GM23338 (cell line): ENCODE measurements at regions not wholly inside any gene's neighbourhood (a gene's known extent, or its start where the extent isn't known, plus 50 kb on each side); places are given as distances from the start of the nearest gene placed in this dataset.

ENCODE experiments used
- ATAC-seq: fragments of 200-7000 bp; cut with Tn5 transposase; 3 replicates; pipeline ENCODE4 v1.9.1; 2020
- DNase-seq: peaks from one replicate; pipeline ENCODE4 v3.0.0-alpha.2; 2015; ENCODE audit warnings: low spot score
- H2AFZ ChIP-seq: fragments of 200-600 bp; sonication (generic); 2 replicates; pipeline ENCODE4 v1.8.0; 2016; ENCODE audit warnings: antibody characterized with exemption, mild to moderate bottlenecking, moderate library complexity
- H3F3A ChIP-seq: fragments of 200-600 bp; sonication (generic); replicated peaks from 2 replicates; pipeline ENCODE4 v1.8.0; 2017; ENCODE audit warnings: antibody characterized with exemption, mixed run types, low read depth
- H3K27ac ChIP-seq: fragments of 200-600 bp; sonication (generic); 2 replicates; pipeline ENCODE4 v1.6.1; 2016; ENCODE audit warnings: low read depth
- H3K27me3 ChIP-seq: fragments of 200-600 bp; sonication (generic); 2 replicates; pipeline ENCODE4 v1.8.0; 2016; ENCODE audit warnings: mild to moderate bottlenecking, mixed run types, moderate library complexity; ENCODE audit not compliant: insufficient read depth
- H3K36me3 ChIP-seq: fragments of 200-600 bp; sonication (generic); 2 replicates; pipeline ENCODE4 v1.8.0; 2016; ENCODE audit warnings: mild to moderate bottlenecking; ENCODE audit not compliant: insufficient read depth
- H3K4me1 ChIP-seq: fragments of 200-600 bp; sonication (generic); 2 replicates; pipeline ENCODE4 v1.8.0; 2016; ENCODE audit warnings: mild to moderate bottlenecking, moderate library complexity; ENCODE audit not compliant: insufficient read depth
- H3K4me2 ChIP-seq: fragments of 200-600 bp; sonication (generic); 2 replicates; pipeline ENCODE4 v1.7.1; 2017; ENCODE audit warnings: mixed run types
- H3K4me3 ChIP-seq: fragments of 200-600 bp; sonication (generic); 2 replicates; pipeline ENCODE4 v1.6.1; 2016; ENCODE audit warnings: mixed run types
- H3K79me2 ChIP-seq: fragments of 200-600 bp; sonication (generic); replicated peaks from 2 replicates; pipeline ENCODE4 v1.8.0; 2017; ENCODE audit warnings: mild to moderate bottlenecking; ENCODE audit not compliant: insufficient read depth
- H3K9me2 ChIP-seq: fragments of 200-600 bp; sonication (generic); 2 replicates; pipeline ENCODE4 v1.8.0; 2017; ENCODE audit not compliant: insufficient read depth
- H4K20me1 ChIP-seq: fragments of 200-600 bp; sonication (generic); replicated peaks from 2 replicates; pipeline ENCODE4 v1.8.0; 2017; ENCODE audit warnings: mild to moderate bottlenecking; ENCODE audit not compliant: insufficient read depth
- H3K27ac Mint-ChIP-seq: 2 replicates; pipeline ENCODE4 v1.8.0; 2020; ENCODE audit warnings: inconsistent platforms, mild to moderate bottlenecking, moderate library complexity, mixed read lengths
- H3K27me3 Mint-ChIP-seq: 3 replicates; pipeline ENCODE4 v1.8.0; 2022; ENCODE audit warnings: low read depth, mild to moderate bottlenecking, moderate library complexity, mixed read lengths, inconsistent platforms; ENCODE audit not compliant: insufficient read depth, poor library complexity
- H3K36me3 Mint-ChIP-seq: 3 replicates; pipeline ENCODE4 v1.8.0; 2021; ENCODE audit warnings: low read depth, mild to moderate bottlenecking, inconsistent platforms, moderate library complexity, mixed read lengths
- H3K4me1 Mint-ChIP-seq: 3 replicates; pipeline ENCODE4 v1.8.0; 2020; ENCODE audit warnings: mild to moderate bottlenecking, inconsistent platforms, mixed read lengths
- H3K4me3 Mint-ChIP-seq: 3 replicates; pipeline ENCODE4 v1.8.0; 2021; ENCODE audit warnings: moderate library complexity, mild to moderate bottlenecking, inconsistent platforms, mixed read lengths
- H3K9me3 Mint-ChIP-seq: 3 replicates; pipeline ENCODE4 v1.8.0; 2020; ENCODE audit warnings: moderate library complexity, mild to moderate bottlenecking, inconsistent platforms, mixed read lengths
- CREB1 ChIP-seq: fragments of 250-450 bp; sonication (Bioruptor Pico); IDR thresholded peaks from 2 replicates; pipeline ENCODE4 v1.5.0; 2020; ENCODE audit warnings: low read depth, mild to moderate bottlenecking, moderate library complexity
- CTCF ChIP-seq, 2 experiments: fragments of 200-600 bp in 1 of 2; sonication (generic) in 1 of 2; conservative IDR thresholded peaks; 2 replicates each; pipeline versions ENCODE4 v1.5.1 to v1.6.1; 2016 to 2017; ENCODE audit warnings: antibody characterized with exemption in 2 of 2, low read depth in 2 of 2, mild to moderate bottlenecking in 2 of 2, moderate library complexity in 1 of 2
- ETS1 ChIP-seq: IDR thresholded peaks from 2 replicates; pipeline ENCODE4 v1.6.1; 2016; ENCODE audit warnings: antibody characterized with exemption
- EZH2 ChIP-seq: fragments of 200-600 bp; sonication (generic); IDR thresholded peaks from one replicate; pipeline ENCODE4 v1.8.0; 2017; ENCODE audit warnings: antibody characterized with exemption, mild to moderate bottlenecking, low read depth; ENCODE audit not compliant: unreplicated experiment
- EZH2phosphoT487 ChIP-seq: fragments of 200-600 bp; sonication (generic); IDR thresholded peaks from one replicate; pipeline ENCODE4 v1.8.1; 2018; ENCODE audit warnings: antibody characterized with exemption; ENCODE audit not compliant: unreplicated experiment
- JUNB ChIP-seq: IDR thresholded peaks from one replicate; pipeline ENCODE4 v1.6.1; 2016; ENCODE audit warnings: antibody characterized with exemption; ENCODE audit not compliant: unreplicated experiment
- NANOG ChIP-seq: IDR thresholded peaks from 2 replicates; pipeline ENCODE4 v1.6.1; 2016; ENCODE audit warnings: antibody characterized with exemption, borderline replicate concordance
- POLR2AphosphoS5 ChIP-seq: IDR thresholded peaks from 2 replicates; pipeline ENCODE4 v1.6.1; 2016; ENCODE audit warnings: antibody characterized with exemption, low read depth
- STAT1 ChIP-seq: IDR thresholded peaks from one replicate; pipeline ENCODE4 v1.6.1; 2016; ENCODE audit warnings: antibody characterized with exemption; ENCODE audit not compliant: unreplicated experiment
- ZNF114 ChIP-seq: fragments of 250-450 bp; sonication (Bioruptor Pico); IDR thresholded peaks from 2 replicates; pipeline ENCODE4 v1.5.0; 2020; ENCODE audit warnings: mild to moderate bottlenecking, moderate library complexity
- ZNF331 ChIP-seq: fragments of 250-450 bp; sonication (Bioruptor Pico); IDR thresholded peaks from 2 replicates; pipeline ENCODE4 v1.5.0; 2020; ENCODE audit warnings: low read depth, mild to moderate bottlenecking, moderate library complexity
- TF ChIP-seq, protein P1 (sequence below): IDR thresholded peaks from one replicate; pipeline ENCODE4 v1.6.1; 2018; ENCODE audit warnings: antibody characterized with exemption; ENCODE audit not compliant: unreplicated experiment
- TF ChIP-seq, protein P2 (sequence below): fragments of 250-450 bp; sonication (Bioruptor Pico); IDR thresholded peaks from 2 replicates; pipeline ENCODE4 v1.5.0; 2020; ENCODE audit warnings: mild to moderate bottlenecking, moderate library complexity

DNA sequence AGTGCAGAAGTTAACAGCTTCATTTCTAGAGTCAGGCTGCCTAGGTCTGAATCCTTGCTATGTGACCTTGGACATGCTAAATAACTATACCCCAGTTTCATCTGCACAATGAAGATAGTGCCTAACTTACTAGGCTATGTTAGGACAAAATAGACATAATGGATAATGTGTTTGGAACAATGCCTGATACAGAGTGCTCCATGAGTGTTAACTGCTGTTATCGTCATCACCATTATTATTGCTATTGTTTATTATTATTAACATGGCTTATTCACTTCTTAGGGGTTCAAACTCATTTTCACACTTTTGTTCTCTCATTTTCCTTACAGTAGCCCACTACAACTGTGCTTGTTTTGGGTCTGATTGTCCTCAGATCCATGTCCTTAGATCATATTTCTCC is 467.7 kb downstream of the SH2D1A start:
- Histone ChIP-seq H2AFZ (no peak overlapping the region), H3K9me2 (no peaks in the 10 kb centered on the region), H3K4me3 (no peak overlapping the region), H3K4me1 (0 out of 2 replicates have a peak, but pooled peaks cover 6% of the 10 kb centered on the region), H3F3A (no peaks in the 10 kb centered on the region), H3K27me3 (no peaks in the 10 kb centered on the region), H4K20me1 (no peaks in the 10 kb centered on the region), H3K79me2 (no peaks in the 10 kb centered on the region), H3K4me2 (no peak overlapping the region), H3K36me3 (no peaks in the 10 kb centered on the region), H3K27ac (no peak overlapping the region)
- no peak for TF ChIP-seq ETS1
- no peak for TF ChIP-seq STAT1
- TF ChIP-seq NANOG = no peak
- TF ChIP-seq EZH2 = no peak
- TF ChIP-seq EZH2phosphoT487 = no peak
- no peak for TF ChIP-seq ZNF331 (CRISPR knock-in tag)
- TF ChIP-seq, protein P1, sequence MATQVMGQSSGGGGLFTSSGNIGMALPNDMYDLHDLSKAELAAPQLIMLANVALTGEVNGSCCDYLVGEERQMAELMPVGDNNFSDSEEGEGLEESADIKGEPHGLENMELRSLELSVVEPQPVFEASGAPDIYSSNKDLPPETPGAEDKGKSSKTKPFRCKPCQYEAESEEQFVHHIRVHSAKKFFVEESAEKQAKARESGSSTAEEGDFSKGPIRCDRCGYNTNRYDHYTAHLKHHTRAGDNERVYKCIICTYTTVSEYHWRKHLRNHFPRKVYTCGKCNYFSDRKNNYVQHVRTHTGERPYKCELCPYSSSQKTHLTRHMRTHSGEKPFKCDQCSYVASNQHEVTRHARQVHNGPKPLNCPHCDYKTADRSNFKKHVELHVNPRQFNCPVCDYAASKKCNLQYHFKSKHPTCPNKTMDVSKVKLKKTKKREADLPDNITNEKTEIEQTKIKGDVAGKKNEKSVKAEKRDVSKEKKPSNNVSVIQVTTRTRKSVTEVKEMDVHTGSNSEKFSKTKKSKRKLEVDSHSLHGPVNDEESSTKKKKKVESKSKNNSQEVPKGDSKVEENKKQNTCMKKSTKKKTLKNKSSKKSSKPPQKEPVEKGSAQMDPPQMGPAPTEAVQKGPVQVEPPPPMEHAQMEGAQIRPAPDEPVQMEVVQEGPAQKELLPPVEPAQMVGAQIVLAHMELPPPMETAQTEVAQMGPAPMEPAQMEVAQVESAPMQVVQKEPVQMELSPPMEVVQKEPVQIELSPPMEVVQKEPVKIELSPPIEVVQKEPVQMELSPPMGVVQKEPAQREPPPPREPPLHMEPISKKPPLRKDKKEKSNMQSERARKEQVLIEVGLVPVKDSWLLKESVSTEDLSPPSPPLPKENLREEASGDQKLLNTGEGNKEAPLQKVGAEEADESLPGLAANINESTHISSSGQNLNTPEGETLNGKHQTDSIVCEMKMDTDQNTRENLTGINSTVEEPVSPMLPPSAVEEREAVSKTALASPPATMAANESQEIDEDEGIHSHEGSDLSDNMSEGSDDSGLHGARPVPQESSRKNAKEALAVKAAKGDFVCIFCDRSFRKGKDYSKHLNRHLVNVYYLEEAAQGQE = no peak
- TF ChIP-seq ZNF114 (CRISPR knock-in tag) = no peak
- TF ChIP-seq POLR2AphosphoS5 = no peak
- no peak for TF ChIP-seq CTCF (conservative IDR thresholded peaks at IDR 0.05; ENCODE audit: low read depth in 2 of 2)
- TF ChIP-seq, protein P2, sequence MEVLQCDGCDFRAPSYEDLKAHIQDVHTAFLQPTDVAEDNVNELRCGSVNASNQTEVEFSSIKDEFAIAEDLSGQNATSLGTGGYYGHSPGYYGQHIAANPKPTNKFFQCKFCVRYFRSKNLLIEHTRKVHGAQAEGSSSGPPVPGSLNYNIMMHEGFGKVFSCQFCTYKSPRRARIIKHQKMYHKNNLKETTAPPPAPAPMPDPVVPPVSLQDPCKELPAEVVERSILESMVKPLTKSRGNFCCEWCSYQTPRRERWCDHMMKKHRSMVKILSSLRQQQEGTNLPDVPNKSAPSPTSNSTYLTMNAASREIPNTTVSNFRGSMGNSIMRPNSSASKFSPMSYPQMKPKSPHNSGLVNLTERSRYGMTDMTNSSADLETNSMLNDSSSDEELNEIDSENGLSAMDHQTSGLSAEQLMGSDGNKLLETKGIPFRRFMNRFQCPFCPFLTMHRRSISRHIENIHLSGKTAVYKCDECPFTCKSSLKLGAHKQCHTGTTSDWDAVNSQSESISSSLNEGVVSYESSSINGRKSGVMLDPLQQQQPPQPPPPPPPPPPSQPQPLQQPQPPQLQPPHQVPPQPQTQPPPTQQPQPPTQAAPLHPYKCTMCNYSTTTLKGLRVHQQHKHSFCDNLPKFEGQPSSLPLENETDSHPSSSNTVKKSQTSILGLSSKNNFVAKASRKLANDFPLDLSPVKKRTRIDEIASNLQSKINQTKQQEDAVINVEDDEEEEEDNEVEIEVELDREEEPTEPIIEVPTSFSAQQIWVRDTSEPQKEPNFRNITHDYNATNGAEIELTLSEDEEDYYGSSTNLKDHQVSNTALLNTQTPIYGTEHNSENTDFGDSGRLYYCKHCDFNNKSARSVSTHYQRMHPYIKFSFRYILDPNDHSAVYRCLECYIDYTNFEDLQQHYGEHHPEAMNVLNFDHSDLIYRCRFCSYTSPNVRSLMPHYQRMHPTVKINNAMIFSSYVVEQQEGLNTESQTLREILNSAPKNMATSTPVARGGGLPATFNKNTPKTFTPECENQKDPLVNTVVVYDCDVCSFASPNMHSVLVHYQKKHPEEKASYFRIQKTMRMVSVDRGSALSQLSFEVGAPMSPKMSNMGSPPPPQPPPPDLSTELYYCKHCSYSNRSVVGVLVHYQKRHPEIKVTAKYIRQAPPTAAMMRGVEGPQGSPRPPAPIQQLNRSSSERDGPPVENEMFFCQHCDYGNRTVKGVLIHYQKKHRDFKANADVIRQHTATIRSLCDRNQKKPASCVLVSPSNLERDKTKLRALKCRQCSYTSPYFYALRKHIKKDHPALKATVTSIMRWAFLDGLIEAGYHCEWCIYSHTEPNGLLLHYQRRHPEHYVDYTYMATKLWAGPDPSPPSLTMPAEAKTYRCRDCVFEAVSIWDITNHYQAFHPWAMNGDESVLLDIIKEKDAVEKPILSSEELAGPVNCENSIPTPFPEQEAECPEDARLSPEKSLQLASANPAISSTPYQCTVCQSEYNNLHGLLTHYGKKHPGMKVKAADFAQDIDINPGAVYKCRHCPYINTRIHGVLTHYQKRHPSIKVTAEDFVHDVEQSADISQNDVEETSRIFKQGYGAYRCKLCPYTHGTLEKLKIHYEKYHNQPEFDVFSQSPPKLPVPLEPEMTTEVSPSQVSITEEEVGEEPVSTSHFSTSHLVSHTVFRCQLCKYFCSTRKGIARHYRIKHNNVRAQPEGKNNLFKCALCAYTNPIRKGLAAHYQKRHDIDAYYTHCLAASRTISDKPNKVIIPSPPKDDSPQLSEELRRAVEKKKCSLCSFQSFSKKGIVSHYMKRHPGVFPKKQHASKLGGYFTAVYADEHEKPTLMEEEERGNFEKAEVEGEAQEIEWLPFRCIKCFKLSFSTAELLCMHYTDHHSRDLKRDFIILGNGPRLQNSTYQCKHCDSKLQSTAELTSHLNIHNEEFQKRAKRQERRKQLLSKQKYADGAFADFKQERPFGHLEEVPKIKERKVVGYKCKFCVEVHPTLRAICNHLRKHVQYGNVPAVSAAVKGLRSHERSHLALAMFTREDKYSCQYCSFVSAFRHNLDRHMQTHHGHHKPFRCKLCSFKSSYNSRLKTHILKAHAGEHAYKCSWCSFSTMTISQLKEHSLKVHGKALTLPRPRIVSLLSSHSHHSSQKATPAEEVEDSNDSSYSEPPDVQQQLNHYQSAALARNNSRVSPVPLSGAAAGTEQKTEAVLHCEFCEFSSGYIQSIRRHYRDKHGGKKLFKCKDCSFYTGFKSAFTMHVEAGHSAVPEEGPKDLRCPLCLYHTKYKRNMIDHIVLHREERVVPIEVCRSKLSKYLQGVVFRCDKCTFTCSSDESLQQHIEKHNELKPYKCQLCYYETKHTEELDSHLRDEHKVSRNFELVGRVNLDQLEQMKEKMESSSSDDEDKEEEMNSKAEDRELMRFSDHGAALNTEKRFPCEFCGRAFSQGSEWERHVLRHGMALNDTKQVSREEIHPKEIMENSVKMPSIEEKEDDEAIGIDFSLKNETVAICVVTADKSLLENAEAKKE (CRISPR knock-in tag) = no peak
- no peak for TF ChIP-seq CREB1 (CRISPR knock-in tag)
- TF ChIP-seq JUNB = no peak
- no peak for ATAC-seq
- Mint-ChIP-seq H3K4me1 (no peaks in the 10 kb centered on the region), H3K4me3 (no peak overlapping the region), H3K36me3 (no peaks in the 10 kb centered on the region), H3K27ac (no peak overlapping the region), H3K9me3 (no peaks in the 10 kb centered on the region), H3K27me3 (no peaks in the 10 kb centered on the region)
- DNase-seq = no peak
